ENCODE measurements at regions not wholly inside any gene's neighbourhood (a gene's known extent, or its start where the extent isn't known, plus 50 kb on each side); places are given as distances from the start of the nearest gene placed in this dataset.

GRCh38 chr19:31801611-31802010 is 452.4 kb upstream of the TSHZ3 start:
- WGBS, result 40% methylated on average over 4 of the region's 4 CpGs
- Histone ChIP-seq H3K27me3 (replicated peaks; ENCODE audit: insufficient read depth) (no peaks in the 10 kb centered on the region), H3K4me1 (replicated peaks) (no peaks in the 10 kb centered on the region), H3K27ac (no peak overlapping the region), H3K36me3 (no peaks in the 10 kb centered on the region), H3K4me3 (no peak overlapping the region), H3K9me3 (no peaks in the 10 kb centered on the region)
- intact Hi-C loops (cut with DNase I), result no loop called here
- TF ChIP-seq CTCF (IDR thresholded peaks at IDR 0.05), result no peak
- no peak for TF ChIP-seq POLR2AphosphoS5 (IDR thresholded peaks at IDR 0.05)
- no peak for TF ChIP-seq POLR2A (IDR thresholded peaks at IDR 0.05)
- no peak for DNase-seq (ENCODE audit: low spot score)

- no peak for DNase-seq (ENCODE audit: low spot score)
- H3K27me3 ChIP-seq (replicated peaks; ENCODE audit: insufficient read depth), result no peaks in the 10 kb centered on the region
- H3K36me3 ChIP-seq, result no peaks in the 10 kb centered on the region
- no peaks in the 10 kb centered on the region for H3K4me1 ChIP-seq (replicated peaks)
- H3K27ac ChIP-seq, result no peak overlapping the region
- no peak overlapping the region for H3K4me3 ChIP-seq
- TF ChIP-seq POLR2AphosphoS5 (IDR thresholded peaks at IDR 0.05), result no peak
- no peak for TF ChIP-seq POLR2A (IDR thresholded peaks at IDR 0.05)
- no peak for TF ChIP-seq CTCF (IDR thresholded peaks at IDR 0.05)
- H3K9me3 ChIP-seq, result no peaks in the 10 kb centered on the region
- 81% methylated on average over 6 of the region's 6 CpGs for WGBS
- intact Hi-C loops (cut with DNase I), result no loop called here
Measured at GRCh38 chr19:31803835-31804446, 454.7 kb upstream of the TSHZ3 start.

- Histone ChIP-seq H3K9me3 (no peaks in the 10 kb centered on the region), H3K36me3 (no peaks in the 10 kb centered on the region), H3K4me1 (replicated peaks) (no peaks in the 10 kb centered on the region), H3K4me3 (no peak overlapping the region), H3K27ac (no peak overlapping the region), H3K27me3 (replicated peaks; ENCODE audit: insufficient read depth) (no peaks in the 10 kb centered on the region)
- no peak for DNase-seq (ENCODE audit: low spot score)
- WGBS, result 74% methylated on average over 2 of the region's 2 CpGs
- no peak for TF ChIP-seq CTCF (IDR thresholded peaks at IDR 0.05)
- intact Hi-C loops (cut with DNase I), result no loop called here
Measured at GRCh38 chr19:31804668-31805067, 455.4 kb upstream of the TSHZ3 start.

- DNase-seq (ENCODE audit: low spot score), result no peak
- TF ChIP-seq CTCF (IDR thresholded peaks at IDR 0.05) (no peak), POLR2AphosphoS5 (IDR thresholded peaks at IDR 0.05) (no peak), POLR2A (IDR thresholded peaks at IDR 0.05) (no peak)
Measured at GRCh38 chr19:31810536-31811109, 461.4 kb upstream of the TSHZ3 start.

More at GRCh38 chr19:31810536-31811109, 461.4 kb upstream of the TSHZ3 start:
- Histone ChIP-seq H3K4me1 (replicated peaks) (no peaks in the 10 kb centered on the region), H3K27ac (no peak overlapping the region), H3K4me3 (no peak overlapping the region), H3K9me3 (no peaks in the 10 kb centered on the region), H3K36me3 (no peaks in the 10 kb centered on the region), H3K27me3 (replicated peaks; ENCODE audit: insufficient read depth) (no peaks in the 10 kb centered on the region)
- 76% methylated on average over 6 of the region's 6 CpGs for WGBS
- intact Hi-C loops (cut with DNase I), result no loop called here
